ENCODE measurements at regions not wholly inside any gene's neighbourhood (a gene's known extent, or its start where the extent isn't known, plus 50 kb on each side); places are given as distances from the start of the nearest gene placed in this dataset.

DNA sequence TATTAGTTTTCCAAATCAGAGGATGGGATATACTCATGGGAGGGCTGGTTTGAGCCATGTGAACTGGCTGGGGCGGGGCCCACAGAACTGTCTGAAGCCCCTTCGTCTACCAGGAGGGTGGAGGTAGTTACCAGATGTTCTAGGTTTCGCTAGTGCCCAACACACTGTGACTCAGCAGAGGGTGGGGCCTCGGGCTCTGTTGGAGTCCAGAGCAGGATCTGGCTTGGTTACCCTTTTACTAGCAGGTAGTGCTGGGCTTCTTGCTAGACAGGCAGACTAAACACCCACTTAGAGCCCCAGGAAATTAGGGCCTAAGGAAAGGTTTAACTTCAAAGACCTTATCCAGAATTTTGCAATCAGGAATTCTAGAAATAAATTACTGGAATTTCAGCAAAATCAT lies 56.2 kb upstream of the CHRDL1 start:
- Histone ChIP-seq H3K4me1 (no peaks in the 10 kb centered on the region), H3K27ac (no peak overlapping the region), H3K4me3 (no peak overlapping the region), H3K27me3 (no peaks in the 10 kb centered on the region), H3K9me3 (no peaks in the 10 kb centered on the region), H3K36me3 (no peaks in the 10 kb centered on the region)
- 42% methylated on average over 4 of the region's 4 CpGs for WGBS (ENCODE audit: insufficient coverage, low coverage, low lambda C conversion rate, missing lambda C conversion rate)
- intact Hi-C loops (cut with DNase I) = loop anchor here in 1 of 2 donors (10.0 kb wide), 1 partner anchor 397 kb away; no protein-coding TSS in a partner anchor
- TF ChIP-seq, protein P1, sequence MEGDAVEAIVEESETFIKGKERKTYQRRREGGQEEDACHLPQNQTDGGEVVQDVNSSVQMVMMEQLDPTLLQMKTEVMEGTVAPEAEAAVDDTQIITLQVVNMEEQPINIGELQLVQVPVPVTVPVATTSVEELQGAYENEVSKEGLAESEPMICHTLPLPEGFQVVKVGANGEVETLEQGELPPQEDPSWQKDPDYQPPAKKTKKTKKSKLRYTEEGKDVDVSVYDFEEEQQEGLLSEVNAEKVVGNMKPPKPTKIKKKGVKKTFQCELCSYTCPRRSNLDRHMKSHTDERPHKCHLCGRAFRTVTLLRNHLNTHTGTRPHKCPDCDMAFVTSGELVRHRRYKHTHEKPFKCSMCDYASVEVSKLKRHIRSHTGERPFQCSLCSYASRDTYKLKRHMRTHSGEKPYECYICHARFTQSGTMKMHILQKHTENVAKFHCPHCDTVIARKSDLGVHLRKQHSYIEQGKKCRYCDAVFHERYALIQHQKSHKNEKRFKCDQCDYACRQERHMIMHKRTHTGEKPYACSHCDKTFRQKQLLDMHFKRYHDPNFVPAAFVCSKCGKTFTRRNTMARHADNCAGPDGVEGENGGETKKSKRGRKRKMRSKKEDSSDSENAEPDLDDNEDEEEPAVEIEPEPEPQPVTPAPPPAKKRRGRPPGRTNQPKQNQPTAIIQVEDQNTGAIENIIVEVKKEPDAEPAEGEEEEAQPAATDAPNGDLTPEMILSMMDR (IDR thresholded peaks at IDR 0.05) = no peak
- ATAC-seq (peak; percentile 60 to 91 (median 76)), DNase-seq (peak in 2 of 3 donors; percentile 37 to 40)

DNA sequence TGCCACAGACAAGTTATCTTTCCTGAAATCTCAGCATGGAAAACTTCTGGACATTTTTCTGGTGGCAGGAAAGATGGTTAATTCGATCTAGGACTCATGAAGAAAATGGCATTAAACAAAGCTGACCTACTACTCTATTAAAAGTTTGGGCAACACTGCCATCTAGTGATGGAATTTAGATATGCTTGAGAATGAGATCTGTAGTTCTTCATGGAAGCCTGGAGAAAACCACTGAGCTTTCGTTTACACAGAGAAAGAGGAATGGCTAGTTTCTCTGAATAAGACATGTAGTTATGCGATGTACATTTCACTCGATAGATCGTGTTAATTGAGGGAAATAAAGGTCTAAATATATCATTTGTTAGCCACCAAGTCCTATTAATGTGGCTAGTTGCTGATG lies 51.7 kb upstream of the CHRDL1 start:
- no peaks in the 10 kb centered on the region for H3K9me3 ChIP-seq
- H3K27ac ChIP-seq = no peak overlapping the region
- H3K27me3 ChIP-seq = no peaks in the 10 kb centered on the region
- H3K4me1 ChIP-seq = no peaks in the 10 kb centered on the region
- ATAC-seq = peak; percentile 79 to 92 (median 84)
- DNase-seq = no peak
- H3K36me3 ChIP-seq = no peaks in the 10 kb centered on the region
- no peak for TF ChIP-seq POLR2A (IDR thresholded peaks at IDR 0.05)
- TF ChIP-seq, protein P1 (IDR thresholded peaks at IDR 0.05) = peak; percentile 63 to 77 (median 76)
- 4% methylated on average over 5 of the region's 5 CpGs for WGBS (ENCODE audit: insufficient coverage, low coverage, low lambda C conversion rate, missing lambda C conversion rate)
- intact Hi-C loops (cut with DNase I) = no loop called here
- H3K4me3 ChIP-seq = no peak overlapping the region

GRCh38 chrX:110846071-110846470 lies 50.5 kb upstream of the CHRDL1 start:
- intact Hi-C loops (cut with DNase I) = no loop called here
- ATAC-seq = no peak

More at GRCh38 chrX:110846071-110846470, 50.5 kb upstream of the CHRDL1 start:
- TF ChIP-seq POLR2A (IDR thresholded peaks at IDR 0.05) = no peak
- TF ChIP-seq, protein P1 (IDR thresholded peaks at IDR 0.05) = no peak
- no peak overlapping the region for H3K4me3 ChIP-seq
- H3K27me3 ChIP-seq = no peaks in the 10 kb centered on the region
- no peak for DNase-seq
- no peaks in the 10 kb centered on the region for H3K9me3 ChIP-seq
- H3K4me1 ChIP-seq = no peaks in the 10 kb centered on the region
- H3K27ac ChIP-seq = no peak overlapping the region
- 29% methylated on average over 1 of the region's 1 CpG for WGBS (ENCODE audit: insufficient coverage, low coverage, low lambda C conversion rate, missing lambda C conversion rate)
- H3K36me3 ChIP-seq = no peaks in the 10 kb centered on the region

Data from right lobe of liver (tissue), 6 donors.